ENCODE measurements at regions not wholly inside any gene's neighbourhood (a gene's known extent, or its start where the extent isn't known, plus 50 kb on each side); places are given as distances from the start of the nearest gene placed in this dataset.
A peak's percentile ranks its signal among the peaks of the same experiment; 100 is the strongest.

GRCh38 chr1:90384193-90384592 lies 332.9 kb downstream of the BARHL2 start:
- H3K4me3 ChIP-seq = no peak overlapping the region
- no peak overlapping the region for H3K9ac ChIP-seq (ENCODE audit: insufficient read length)
- TF ChIP-seq FOXP2 (optimal IDR thresholded peaks at IDR 0.05; ENCODE audit: control extremely low read depth, extremely low read length, insufficient read depth) (no peak), EZH2 (IDR thresholded peaks at IDR 0.05) (no peak), POLR2AphosphoS5 (IDR thresholded peaks at IDR 0.05; ENCODE audit: borderline replicate concordance, low read depth, low read length) (no peak)
- H3K27ac ChIP-seq = no peak overlapping the region
- no peaks in the 10 kb centered on the region for H3K9me3 ChIP-seq (ENCODE audit: low read depth, low read length)
- H3K36me3 ChIP-seq (ENCODE audit: insufficient read depth, low read length) = no peaks in the 10 kb centered on the region
- DNase-seq (ENCODE audit: low read depth, low spot score) = no peak

GRCh38 chr1:90382161-90382560 lies 334.9 kb downstream of the BARHL2 start:
- Histone ChIP-seq H3K9me3 (ENCODE audit: low read depth, low read length) (no peaks in the 10 kb centered on the region), H3K27ac (no peak overlapping the region), H3K36me3 (ENCODE audit: insufficient read depth, low read length) (no peaks in the 10 kb centered on the region), H3K9ac (ENCODE audit: insufficient read length) (no peak overlapping the region), H3K4me3 (no peak overlapping the region)
- TF ChIP-seq FOXP2 (optimal IDR thresholded peaks at IDR 0.05; ENCODE audit: control extremely low read depth, extremely low read length, insufficient read depth) = no peak
- TF ChIP-seq POLR2AphosphoS5 (IDR thresholded peaks at IDR 0.05; ENCODE audit: borderline replicate concordance, low read depth, low read length) = no peak
- TF ChIP-seq EZH2 (IDR thresholded peaks at IDR 0.05) = no peak
- no peak for DNase-seq (ENCODE audit: low read depth, low spot score)

- no peak overlapping the region for H3K4me3 ChIP-seq
- no peak for TF ChIP-seq EZH2 (IDR thresholded peaks at IDR 0.05)
- H3K27ac ChIP-seq = no peak overlapping the region
Observed at GRCh38 chr1:90381598-90381997, 335.5 kb downstream of the BARHL2 start.

GRCh38 chr1:90371448-90371813 lies 345.7 kb downstream of the BARHL2 start:
- Histone ChIP-seq H3K9ac (ENCODE audit: insufficient read length) (no peak overlapping the region), H3K27ac (no peak overlapping the region), H3K36me3 (ENCODE audit: insufficient read depth, low read length) (no peaks in the 10 kb centered on the region), H3K9me3 (ENCODE audit: low read depth, low read length) (no peaks in the 10 kb centered on the region; the same call in 1 of the 2 replicates), H3K4me3 (peak overlapping the region; percentile 29)
- DNase-seq (ENCODE audit: low read depth, low spot score) = no peak
- TF ChIP-seq POLR2AphosphoS5 (IDR thresholded peaks at IDR 0.05; ENCODE audit: borderline replicate concordance, low read depth, low read length) (no peak), EZH2 (IDR thresholded peaks at IDR 0.05) (no peak), FOXP2 (optimal IDR thresholded peaks at IDR 0.05; ENCODE audit: control extremely low read depth, extremely low read length, insufficient read depth) (no peak)

More at GRCh38 chr1:90381598-90381997, 335.5 kb downstream of the BARHL2 start:
- no peak overlapping the region for H3K9ac ChIP-seq (ENCODE audit: insufficient read length)
- H3K36me3 ChIP-seq (ENCODE audit: insufficient read depth, low read length) = no peaks in the 10 kb centered on the region
- no peak for DNase-seq (ENCODE audit: low read depth, low spot score)
- no peaks in the 10 kb centered on the region for H3K9me3 ChIP-seq (ENCODE audit: low read depth, low read length)

GRCh38 chr1:90370686-90371447 lies 346.2 kb downstream of the BARHL2 start:
- no peaks in the 10 kb centered on the region for H3K36me3 ChIP-seq (ENCODE audit: insufficient read depth, low read length)
- TF ChIP-seq FOXP2 (optimal IDR thresholded peaks at IDR 0.05; ENCODE audit: control extremely low read depth, extremely low read length, insufficient read depth) (peak; percentile 89), POLR2AphosphoS5 (IDR thresholded peaks at IDR 0.05; ENCODE audit: borderline replicate concordance, low read depth, low read length) (no peak; the same call in 1 of the 2 replicates)
- DNase-seq (ENCODE audit: low read depth, low spot score) = peak; percentile 87

GRCh38 chr1:90362163-90362562 lies 354.9 kb downstream of the BARHL2 start:
- Histone ChIP-seq H3K36me3 (ENCODE audit: insufficient read depth, low read length) (no peaks in the 10 kb centered on the region), H3K9me3 (ENCODE audit: low read depth, low read length) (no peaks in the 10 kb centered on the region), H3K27ac (no peak overlapping the region), H3K4me3 (no peak overlapping the region), H3K9ac (ENCODE audit: insufficient read length) (no peak overlapping the region)
- TF ChIP-seq EZH2 (IDR thresholded peaks at IDR 0.05) (no peak), FOXP2 (optimal IDR thresholded peaks at IDR 0.05; ENCODE audit: control extremely low read depth, extremely low read length, insufficient read depth) (no peak), POLR2AphosphoS5 (IDR thresholded peaks at IDR 0.05; ENCODE audit: borderline replicate concordance, low read depth, low read length) (no peak)
- no peak for DNase-seq (ENCODE audit: low read depth, low spot score)

More at GRCh38 chr1:90370686-90371447, 346.2 kb downstream of the BARHL2 start:
- H3K4me3 ChIP-seq = peak overlapping the region; percentile 29
- no peak overlapping the region for H3K9ac ChIP-seq (ENCODE audit: insufficient read length)
- H3K27ac ChIP-seq = no peak overlapping the region
- H3K9me3 ChIP-seq (ENCODE audit: low read depth, low read length) = no peaks in the 10 kb centered on the region; the same call in 1 of the 2 replicates

GRCh38 chr1:90361026-90361425 lies 356.1 kb downstream of the BARHL2 start:
- Histone ChIP-seq H3K4me3 (no peak overlapping the region), H3K36me3 (ENCODE audit: insufficient read depth, low read length) (no peaks in the 10 kb centered on the region), H3K9me3 (ENCODE audit: low read depth, low read length) (no peaks in the 10 kb centered on the region), H3K9ac (ENCODE audit: insufficient read length) (no peak overlapping the region), H3K27ac (no peak overlapping the region)
- TF ChIP-seq EZH2 (IDR thresholded peaks at IDR 0.05) (no peak), POLR2AphosphoS5 (IDR thresholded peaks at IDR 0.05; ENCODE audit: borderline replicate concordance, low read depth, low read length) (no peak), FOXP2 (optimal IDR thresholded peaks at IDR 0.05; ENCODE audit: control extremely low read depth, extremely low read length, insufficient read depth) (no peak)
- no peak for DNase-seq (ENCODE audit: low read depth, low spot score)

- no peak for TF ChIP-seq EZH2 (IDR thresholded peaks at IDR 0.05)
- TF ChIP-seq POLR2AphosphoS5 (IDR thresholded peaks at IDR 0.05; ENCODE audit: borderline replicate concordance, low read depth, low read length) = no peak
- TF ChIP-seq FOXP2 (optimal IDR thresholded peaks at IDR 0.05; ENCODE audit: control extremely low read depth, extremely low read length, insufficient read depth) = no peak
- DNase-seq (ENCODE audit: low read depth, low spot score) = no peak
- Histone ChIP-seq H3K9ac (ENCODE audit: insufficient read length) (no peak overlapping the region), H3K9me3 (ENCODE audit: low read depth, low read length) (no peaks in the 10 kb centered on the region), H3K27ac (no peak overlapping the region), H3K36me3 (ENCODE audit: insufficient read depth, low read length) (no peaks in the 10 kb centered on the region), H3K4me3 (no peak overlapping the region)
Observed at GRCh38 chr1:90359994-90360393, 357.1 kb downstream of the BARHL2 start.

GRCh38 chr1:90358448-90358847 lies 358.7 kb downstream of the BARHL2 start:
- TF ChIP-seq EZH2 (IDR thresholded peaks at IDR 0.05) (no peak), FOXP2 (optimal IDR thresholded peaks at IDR 0.05; ENCODE audit: control extremely low read depth, extremely low read length, insufficient read depth) (no peak), POLR2AphosphoS5 (IDR thresholded peaks at IDR 0.05; ENCODE audit: borderline replicate concordance, low read depth, low read length) (no peak)
- Histone ChIP-seq H3K4me3 (no peak overlapping the region), H3K9me3 (ENCODE audit: low read depth, low read length) (no peaks in the 10 kb centered on the region), H3K36me3 (ENCODE audit: insufficient read depth, low read length) (no peaks in the 10 kb centered on the region), H3K9ac (ENCODE audit: insufficient read length) (no peak overlapping the region), H3K27ac (no peak overlapping the region)
- no peak for DNase-seq (ENCODE audit: low read depth, low spot score)
